GM21723 (cell line): ENCODE measurements at regions not wholly inside any gene's neighbourhood (a gene's known extent, or its start where the extent isn't known, plus 50 kb on each side); places are given as distances from the start of the nearest gene placed in this dataset.
A peak's percentile ranks its signal among the peaks of the same experiment; 100 is the strongest.

Source experiments
- ATAC-seq: cut with Tn5 transposase; IDR thresholded peaks from one replicate; pipeline ENCODE4 v1.9.1; 2021; ENCODE audit warnings: mild to moderate bottlenecking, moderate library complexity; ENCODE audit not compliant: unreplicated experiment

DNA sequence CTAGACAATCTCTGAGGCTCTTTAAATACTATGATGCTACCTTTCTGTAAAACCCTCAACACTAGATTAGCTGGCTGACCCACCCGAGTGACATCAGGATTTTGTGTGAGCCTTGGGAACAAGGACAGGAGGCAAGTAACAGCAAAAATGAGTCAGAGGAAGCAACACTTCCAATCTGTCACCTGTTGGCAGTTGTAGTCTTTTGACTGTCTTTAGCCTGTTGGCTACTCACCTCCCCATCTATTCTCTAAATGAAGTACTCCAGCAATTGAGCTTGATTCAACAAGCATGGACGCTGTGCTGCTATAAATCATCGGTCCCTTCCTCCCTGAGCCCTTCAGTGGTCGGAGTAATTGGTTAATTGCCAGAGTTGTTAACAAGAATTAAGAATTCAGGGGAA is 898.7 kb downstream of the BCL11A start:
- no peak for ATAC-seq

DNA sequence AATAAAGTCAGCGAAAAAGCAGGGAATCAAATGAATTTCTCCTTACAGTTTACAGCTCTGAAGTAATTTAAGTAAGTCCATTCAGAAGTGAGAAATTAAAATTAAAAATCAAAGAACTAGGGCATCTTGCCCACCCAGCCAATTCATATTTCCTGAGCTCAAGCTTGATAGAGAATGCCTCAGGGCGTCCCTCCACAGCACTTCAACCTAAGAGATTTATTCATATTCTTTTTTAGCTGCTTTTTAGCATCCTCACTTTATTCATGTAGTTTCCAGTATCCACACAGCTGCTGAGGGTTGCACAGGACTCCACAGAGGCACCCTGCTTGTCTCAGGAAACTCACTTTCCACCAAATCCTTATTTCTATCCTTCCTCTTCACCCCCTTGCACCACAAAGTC is 900.3 kb downstream of the BCL11A start:
- ATAC-seq, result no peak

DNA sequence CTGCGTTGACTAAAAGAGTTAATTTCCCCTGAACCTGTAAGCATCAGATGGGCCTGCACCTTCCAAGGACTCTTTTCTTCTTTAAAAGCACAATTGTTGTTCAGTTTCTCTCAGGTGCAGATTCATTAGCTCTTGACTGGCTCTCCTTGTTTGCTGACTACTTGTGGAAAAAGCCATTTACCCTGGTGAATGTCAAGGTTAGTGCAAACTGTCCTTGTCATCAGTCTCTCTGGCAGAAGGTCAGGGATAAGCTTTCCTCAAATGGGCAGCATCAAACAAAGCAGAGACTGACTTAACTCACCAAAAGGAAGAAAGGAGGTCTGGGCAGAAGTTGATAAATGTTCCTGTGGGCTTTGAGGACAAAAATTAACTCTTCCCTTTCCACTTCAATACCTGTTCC is 922.7 kb downstream of the BCL11A start:
- ATAC-seq, result no peak

DNA sequence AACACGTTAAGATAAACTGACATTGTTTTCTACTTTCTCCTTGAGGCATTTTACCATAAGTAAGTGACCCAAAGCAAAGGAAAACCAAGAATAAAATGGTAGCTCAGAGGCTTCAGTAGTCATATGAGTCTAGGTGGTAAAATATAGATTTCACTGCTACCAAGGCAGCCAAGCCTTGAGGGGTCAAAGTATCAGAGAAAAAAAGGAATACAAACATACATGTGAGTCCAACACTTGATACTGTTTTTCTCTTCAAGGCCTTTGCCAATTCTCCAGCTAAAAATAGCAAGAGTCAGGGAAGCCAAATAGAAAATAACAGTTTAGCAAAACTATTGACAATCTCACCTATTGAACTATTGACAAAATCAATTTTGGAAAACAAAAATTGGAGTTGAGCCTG is 925.9 kb downstream of the BCL11A start:
- no peak for ATAC-seq

DNA sequence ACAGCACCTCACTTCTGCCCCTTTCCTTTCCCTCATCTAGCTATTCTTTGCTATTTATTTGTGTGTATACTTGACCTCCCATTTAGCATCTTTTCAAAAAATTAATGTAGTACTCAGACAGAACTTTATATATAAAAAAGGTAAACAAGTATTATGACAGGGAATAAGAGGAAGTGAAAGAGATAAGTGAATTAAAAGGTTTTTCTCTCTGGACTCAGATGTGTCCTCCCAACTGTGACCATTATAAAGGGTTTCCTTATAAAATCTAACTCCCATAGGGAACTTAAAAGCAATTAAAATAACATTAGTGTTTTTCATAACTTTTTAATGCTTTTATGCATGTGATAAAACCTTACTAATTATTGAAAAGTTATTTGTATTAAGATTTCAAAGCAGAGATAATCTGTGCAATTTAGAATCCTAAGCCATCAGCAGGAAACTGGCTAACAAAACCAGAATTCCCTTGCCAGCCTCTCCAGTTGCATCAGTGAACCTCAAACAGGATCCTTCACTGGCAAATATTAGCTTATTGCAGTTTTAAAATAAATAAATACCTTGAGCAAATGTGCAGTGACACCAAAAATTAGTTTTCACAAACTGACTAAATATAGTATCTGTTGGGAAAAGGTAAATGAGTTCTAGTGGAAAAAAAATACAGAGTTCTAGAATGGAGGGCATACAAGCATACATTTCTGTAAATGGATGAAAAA is 930.7 kb downstream of the BCL11A start:
- no peak for ATAC-seq

DNA sequence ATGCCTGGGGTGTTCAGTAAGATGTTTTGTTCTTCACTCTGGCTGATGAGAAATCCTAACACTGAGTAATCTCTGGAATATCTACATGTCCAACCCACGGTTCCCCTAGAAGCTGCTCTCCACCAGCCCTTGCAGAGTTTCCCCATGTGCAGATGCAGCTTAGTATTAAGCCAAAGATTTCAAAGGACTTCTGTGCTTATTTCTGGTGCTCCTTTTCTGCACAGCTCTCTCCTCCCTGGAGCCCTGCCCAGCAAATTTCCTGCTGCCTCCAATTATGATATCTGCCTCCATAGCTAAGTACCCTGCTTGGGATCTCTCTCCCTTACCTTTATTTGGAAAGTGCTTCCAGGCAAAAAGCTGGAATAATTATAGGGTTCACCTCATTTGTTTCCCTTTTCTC is 949.3 kb downstream of the BCL11A start:
- no peak for ATAC-seq

DNA sequence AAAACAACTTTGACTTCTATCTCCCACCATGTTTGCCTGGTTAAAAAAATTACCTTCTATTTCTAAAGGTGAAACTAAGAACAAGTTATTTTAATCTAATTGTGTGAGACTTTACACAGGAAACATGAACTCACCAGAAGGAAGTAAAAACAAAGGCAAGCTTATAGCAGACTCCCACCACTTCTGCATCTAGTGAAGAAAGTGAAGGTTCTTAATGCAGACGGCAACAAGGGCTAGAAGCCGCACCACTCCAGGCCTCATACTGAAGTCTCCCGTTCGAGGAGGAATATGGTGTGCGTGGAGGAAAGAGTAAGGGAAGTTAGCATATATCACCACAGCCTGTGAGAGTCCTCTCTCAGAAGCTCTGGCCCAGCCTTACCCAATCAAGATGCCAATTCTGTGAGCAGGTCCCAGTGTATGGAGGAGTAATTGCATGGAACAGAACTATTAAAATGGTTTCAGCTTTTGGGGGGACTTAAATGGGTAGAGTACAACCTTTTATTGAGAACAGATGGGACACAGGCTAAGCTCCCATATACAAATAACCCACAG is 958.7 kb downstream of the BCL11A start:
- ATAC-seq, result peak; percentile 81

DNA sequence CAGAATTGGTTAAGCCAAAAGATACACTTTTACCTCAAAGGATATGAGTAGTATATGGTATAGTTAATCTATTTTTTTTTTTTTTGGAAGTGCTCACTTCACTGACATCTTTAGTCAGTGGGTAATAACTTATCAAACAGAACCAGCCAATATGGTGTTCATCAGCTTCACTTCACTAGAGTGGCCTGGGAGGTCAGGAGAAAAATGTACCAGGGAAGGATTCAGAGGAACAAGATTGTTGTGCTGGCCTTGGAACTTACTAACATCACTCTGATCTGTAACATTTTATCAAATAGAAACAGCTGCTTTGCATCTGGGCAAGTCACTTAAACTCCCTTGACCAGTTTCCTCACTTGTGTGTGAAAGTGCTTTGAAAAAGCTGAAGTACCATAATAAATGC is 962.7 kb downstream of the BCL11A start:
- ATAC-seq, result no peak

DNA sequence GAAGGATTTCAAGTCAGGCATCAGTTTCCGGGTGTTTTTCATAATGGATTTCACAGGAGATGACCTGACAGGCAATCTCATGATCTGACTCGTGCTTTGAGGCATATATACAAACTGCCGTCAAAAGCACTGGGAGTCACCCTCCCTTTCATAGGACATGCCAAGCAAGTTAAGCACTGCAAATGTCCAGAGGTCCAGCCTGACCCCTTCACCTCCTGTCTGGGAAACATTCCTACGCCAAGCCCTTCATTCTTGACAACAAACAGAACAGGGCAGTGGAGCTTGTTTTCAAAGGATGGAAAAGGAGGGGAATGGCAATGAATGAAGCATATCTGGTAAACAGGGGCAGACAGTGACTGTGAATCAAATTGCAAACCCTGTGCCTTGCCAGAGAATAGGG is 963.6 kb downstream of the BCL11A start:
- ATAC-seq, result no peak

DNA sequence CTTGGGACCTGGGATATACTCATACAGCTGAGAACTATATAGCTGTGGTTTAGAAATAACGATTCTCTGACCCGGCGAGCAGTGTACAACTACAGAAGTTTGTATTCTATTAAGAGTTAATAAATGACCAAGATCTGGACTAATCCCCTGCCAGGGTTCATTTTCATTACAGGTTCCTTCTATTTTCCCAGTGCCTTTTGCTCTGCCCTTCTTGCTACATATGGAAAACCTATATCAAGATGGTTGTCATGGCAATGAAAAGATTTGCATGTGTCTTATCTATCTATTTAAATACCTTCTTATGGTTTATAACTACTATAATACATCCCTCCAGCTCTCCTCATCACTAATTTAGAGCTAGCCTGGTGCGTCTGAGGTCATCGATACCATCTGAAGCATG is 965.2 kb downstream of the BCL11A start:
- no peak for ATAC-seq

DNA sequence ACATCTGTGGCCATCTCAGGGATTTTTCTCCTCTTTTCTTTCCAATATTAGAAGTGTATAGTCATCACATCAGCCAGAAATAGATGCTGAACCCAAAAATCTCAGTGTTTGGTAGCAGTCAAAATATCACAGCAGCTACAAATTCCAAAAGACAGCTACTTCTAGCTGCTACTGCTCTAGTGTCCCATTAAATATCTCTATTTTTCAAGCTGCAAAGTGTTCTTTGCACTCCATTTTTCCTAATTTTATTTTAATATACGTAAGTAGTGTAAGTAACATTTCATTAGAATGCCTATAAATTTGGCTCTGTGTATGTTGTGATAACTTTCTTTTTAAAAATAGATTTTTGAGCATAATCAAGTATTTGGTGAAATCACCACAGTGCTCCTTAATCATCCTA is 967.3 kb downstream of the BCL11A start:
- ATAC-seq, result no peak

DNA sequence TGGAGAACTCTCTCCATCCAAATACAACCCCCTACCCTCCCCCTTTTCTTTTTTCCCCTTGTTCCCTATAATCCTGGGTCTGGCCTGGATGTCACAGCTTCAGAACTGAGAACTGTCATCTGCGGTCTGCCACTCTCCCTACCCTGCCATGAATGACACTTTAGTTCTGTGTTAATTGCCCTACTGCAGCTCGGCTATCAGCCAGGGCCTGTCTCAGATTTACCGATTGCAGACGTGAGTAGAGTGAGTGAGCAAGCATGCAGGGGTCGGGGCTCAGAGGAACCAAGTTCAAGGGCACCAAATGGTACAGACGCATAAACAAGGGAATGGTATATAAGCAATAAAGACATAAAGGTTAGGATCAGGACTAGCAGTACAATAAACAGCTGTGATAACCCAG is 967.8 kb downstream of the BCL11A start:
- ATAC-seq, result no peak

DNA sequence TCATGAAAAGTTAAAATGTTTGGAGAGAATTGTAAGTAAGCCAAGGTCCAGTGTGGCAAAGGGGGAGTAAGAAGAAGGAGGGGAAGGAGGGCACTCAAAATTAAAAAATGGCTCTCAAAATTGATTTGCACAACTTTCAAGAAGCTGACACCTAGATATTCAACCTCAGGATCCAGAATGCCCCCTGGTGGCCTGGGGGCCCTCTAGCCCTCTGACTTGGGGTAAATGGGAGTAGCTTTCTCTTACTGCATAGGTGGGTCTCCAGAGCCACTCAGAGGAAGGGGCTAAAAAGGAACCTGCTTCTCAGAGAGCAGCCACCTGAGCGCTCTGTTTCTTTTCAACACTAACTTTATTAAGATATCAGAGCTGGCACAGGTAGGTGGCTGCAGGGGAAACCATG is 968.5 kb downstream of the BCL11A start:
- no peak for ATAC-seq

DNA sequence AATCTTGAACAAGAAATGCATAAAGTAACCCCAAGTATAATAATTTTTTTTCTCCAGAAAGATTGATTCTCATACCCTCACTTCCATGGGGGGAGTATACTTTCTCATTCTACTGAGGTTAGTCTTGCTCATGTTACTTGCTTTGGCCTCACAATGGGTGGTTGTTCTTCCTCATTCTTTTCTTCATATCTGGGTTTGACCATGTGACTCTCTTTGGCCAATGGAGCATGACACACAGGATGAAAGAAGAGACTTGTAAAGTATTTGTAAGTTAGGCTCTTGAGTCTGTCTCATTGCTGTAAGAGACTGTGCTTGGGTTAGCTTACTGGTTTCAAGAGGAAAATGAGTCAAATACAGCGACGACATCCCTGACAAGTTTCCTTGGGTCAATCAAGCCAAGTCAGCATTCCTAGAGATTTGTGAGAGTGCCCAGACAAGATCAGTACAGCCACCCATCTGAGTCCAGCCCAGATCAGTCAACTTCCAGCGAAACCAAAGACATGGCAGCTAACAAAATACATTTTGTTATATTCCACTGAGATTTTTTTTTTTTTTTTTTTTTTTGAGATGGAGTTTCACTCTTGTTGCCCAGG is 970.2 kb downstream of the BCL11A start:
- ATAC-seq, result no peak

DNA sequence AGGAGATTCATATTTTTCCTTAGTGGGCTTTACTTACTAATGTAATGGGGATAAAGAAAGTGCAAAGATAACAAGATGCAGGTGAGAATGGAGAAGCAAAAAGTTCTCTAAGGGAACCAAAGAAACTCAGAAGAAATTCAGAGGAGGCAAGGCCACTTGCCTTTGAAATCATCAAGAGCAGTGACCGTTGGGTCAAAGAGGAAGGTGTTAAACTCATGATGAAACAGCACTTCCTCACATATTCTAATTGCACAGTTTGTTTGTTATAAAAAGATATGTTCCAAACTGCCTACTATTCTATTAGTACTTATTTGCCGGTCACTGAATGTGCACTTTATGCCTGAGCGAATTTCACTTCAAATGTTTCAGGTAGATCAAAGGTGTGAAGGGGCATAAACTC is 975.1 kb downstream of the BCL11A start:
- ATAC-seq, result no peak

DNA sequence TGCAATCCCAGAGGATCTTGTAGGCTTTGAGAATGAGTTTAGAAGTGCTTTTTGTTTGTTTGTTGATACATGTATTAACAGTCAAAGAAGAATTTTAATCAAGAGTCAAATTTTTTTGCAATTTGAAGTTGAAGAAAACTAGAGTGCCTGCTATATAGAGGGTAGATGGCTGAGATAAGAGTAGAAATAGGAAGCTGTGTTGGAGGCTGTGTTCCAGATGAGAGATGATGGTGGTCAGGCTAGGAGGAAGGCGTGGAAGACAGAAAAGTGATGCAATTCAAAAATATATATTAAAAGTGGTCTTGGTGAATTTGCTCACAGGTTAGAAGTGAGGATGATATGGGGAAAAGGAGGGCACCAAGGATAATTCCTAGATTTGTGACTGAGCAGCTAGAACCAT is 978.3 kb downstream of the BCL11A start:
- ATAC-seq, result no peak

DNA sequence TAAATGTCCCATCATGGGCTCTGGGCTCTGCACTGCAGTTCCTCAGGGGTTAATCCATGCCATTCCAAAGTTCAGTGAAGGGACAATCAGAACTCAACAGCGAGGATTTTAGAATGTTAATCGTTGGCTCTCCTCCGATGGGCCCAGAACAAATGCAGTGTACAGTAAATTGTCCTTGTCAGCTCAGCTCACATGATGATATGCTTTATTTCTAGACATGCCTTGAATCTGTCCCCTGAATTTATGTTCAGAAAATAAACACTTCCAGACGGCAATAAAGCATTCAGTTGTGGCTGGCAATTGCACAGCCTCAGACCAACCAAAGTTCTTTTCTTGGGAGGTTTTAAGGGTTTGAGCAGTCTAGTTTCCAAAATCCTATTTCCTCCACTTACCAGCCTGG is 981.2 kb downstream of the BCL11A start:
- no peak for ATAC-seq

DNA sequence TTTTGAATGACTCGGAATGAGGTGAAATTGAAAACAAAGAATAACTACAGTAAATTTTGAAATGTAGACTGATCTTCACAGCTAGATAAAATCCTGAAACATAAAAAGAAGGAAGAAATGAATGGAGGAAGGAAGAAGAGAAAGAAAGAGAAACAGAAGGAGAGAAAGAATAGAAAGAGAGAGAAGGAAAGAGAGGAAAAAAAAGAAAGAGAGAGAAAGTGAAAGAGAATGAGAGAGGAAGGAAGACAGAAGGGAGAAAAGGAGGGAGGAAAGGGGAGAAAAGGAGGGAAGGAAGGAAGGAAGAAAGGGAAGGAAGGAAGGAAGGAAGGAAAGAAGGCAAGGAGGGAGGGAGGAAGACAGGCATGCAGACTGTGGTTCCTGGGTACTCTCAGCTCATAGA is 982.6 kb downstream of the BCL11A start:
- no peak for ATAC-seq

DNA sequence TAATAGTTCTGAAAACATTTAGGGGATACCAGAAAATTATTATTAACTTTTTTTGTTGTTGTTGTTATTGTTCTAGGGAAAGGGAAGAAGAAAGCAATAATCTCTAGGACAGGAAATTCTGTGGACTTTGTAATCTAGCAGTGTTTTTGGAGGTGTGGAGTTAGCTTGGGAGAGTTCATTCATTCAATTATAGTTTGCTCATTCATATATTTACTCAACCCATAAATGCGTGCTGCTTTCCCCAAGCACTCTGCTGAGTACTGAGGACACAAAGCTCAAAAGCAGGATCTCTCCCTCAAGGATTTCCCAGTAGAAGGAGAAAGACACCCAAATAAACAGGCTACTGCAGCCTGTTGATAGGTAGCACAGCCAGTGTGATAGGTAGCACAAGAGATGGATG is 984.3 kb downstream of the BCL11A start:
- no peak for ATAC-seq

DNA sequence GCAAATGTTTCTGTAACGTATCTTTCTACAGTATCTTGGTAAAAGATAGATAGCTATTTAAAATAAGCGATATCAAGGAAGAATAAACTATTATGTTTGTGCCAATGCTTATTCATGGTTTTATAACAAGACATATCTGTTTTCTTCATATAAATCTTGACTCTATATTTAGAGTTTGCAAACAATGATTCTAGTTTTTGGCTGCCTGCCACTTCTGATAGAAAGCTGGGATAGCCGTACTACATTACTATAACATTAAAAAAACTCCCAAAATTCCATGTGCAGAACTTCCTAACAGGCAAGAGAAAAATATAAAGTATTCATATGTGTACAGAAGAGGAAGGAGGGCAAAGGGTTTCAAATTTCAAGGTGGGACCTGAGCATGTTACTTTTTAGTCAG is 985.0 kb downstream of the BCL11A start:
- ATAC-seq, result no peak

DNA sequence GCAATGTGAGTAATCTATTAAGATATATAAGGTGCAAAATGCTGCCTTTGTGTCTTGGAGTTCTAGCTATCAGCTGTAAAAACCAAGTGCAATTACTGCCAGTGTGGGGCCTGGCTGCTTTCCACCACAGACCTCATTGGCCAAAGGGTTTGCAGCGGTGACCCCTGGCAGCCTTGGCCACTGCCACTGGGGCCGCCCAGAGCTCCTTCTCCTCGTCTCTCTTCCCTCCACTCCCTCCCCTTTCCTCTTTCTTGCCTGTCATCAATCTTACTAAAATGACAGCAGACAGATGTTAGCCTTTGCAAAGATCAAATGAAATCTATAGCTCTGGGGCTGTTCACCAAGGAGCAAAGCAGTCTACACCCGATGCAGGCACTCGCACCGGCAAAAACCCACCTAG is 986.3 kb downstream of the BCL11A start:
- ATAC-seq, result no peak

DNA sequence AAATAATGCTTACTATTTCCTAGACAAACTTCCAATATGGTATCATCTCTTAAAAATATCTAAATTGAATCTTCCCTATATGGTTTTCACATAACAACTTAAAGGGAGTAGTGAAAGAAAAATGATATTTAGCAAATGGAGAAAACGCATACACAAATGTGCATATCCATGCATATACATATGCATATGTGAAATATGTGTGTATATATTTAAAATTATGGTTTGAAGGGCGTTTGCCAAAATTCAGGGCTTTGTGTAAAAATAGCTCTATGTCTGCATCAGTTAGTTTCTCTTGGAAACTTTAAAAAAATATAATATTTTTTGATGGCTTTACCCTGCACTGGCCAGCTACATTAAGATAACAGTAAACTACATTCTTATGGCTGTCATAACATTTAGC is 986.7 kb downstream of the BCL11A start:
- no peak for ATAC-seq

DNA sequence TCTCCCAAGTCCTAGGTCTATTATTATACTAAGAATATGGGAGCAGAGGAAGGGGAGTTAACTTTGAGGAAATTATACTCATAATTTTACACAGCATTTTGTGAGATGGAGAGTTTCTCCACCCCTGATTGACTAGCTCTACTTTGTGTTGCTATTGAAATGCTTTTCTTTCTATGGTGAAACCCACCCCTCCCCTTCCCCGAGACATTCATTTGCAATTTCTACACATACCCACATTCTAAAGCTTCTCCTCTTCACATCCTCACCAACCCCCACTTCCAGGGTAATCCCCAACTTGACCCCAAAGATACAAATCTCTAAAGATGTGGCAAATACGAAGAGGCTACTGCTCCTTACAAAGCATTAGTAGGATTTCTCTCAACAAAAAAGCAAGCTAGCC is 992.2 kb downstream of the BCL11A start:
- no peak for ATAC-seq
